Ascending aorta (tissue), 2 donors: ENCODE measurements at regions not wholly inside any gene's neighbourhood (a gene's known extent, or its start where the extent isn't known, plus 50 kb on each side); places are given as distances from the start of the nearest gene placed in this dataset.

Experiments used
- DNase-seq, 2 donors: peaks; one replicate each; pipeline ENCODE4 v3.0.0-alpha.2; 2019; ENCODE audit warnings: low spot score in 2 of 2
- H3K27ac ChIP-seq, 2 donors: fragments of 200-600 bp; sonication (generic); one replicate each; pipeline ENCODE4 v1.5.1; 2016 to 2017; ENCODE audit warnings: mild to moderate bottlenecking in 1 of 2
- H3K27me3 ChIP-seq: fragments of 200-600 bp; sonication (generic); one replicate; pipeline ENCODE4 v1.5.1; 2017
- H3K36me3 ChIP-seq, 2 donors: fragments of 200-600 bp; sonication (generic); one replicate each; pipeline ENCODE4 v1.5.1; 2016
- H3K4me1 ChIP-seq, 2 donors: fragments of 200-600 bp; sonication (generic); one replicate each; pipeline ENCODE4 v1.5.1; 2016 to 2017; ENCODE audit warnings: mild to moderate bottlenecking in 1 of 2
- H3K4me3 ChIP-seq, 2 donors: fragments of 200-600 bp; sonication (generic); one replicate each; pipeline ENCODE4 v1.5.1; 2016 to 2017; ENCODE audit warnings: mild to moderate bottlenecking in 1 of 2
- H3K9me3 ChIP-seq, 2 donors: fragments of 200-600 bp; sonication (generic); one replicate each; pipeline ENCODE4 v1.5.1; 2016
- intact Hi-C: fragments of 100-400 bp; cut with DNase I; formaldehyde crosslinking; loops from one replicate; pipeline ENCODE4 v1.15.1; 2023
- TF ChIP-seq, protein P1 (sequence below), 3 experiments: fragments of 200-600 bp in 2 of 3; fragments of 450-650 bp in 1 of 3; sonication (generic) in 2 of 3; IDR thresholded peaks; one replicate each; pipeline ENCODE4 v1.5.1; 2016 to 2019; ENCODE audit warnings: antibody characterized with exemption in 3 of 3, mild to moderate bottlenecking in 1 of 3, moderate library complexity in 1 of 3

DNA sequence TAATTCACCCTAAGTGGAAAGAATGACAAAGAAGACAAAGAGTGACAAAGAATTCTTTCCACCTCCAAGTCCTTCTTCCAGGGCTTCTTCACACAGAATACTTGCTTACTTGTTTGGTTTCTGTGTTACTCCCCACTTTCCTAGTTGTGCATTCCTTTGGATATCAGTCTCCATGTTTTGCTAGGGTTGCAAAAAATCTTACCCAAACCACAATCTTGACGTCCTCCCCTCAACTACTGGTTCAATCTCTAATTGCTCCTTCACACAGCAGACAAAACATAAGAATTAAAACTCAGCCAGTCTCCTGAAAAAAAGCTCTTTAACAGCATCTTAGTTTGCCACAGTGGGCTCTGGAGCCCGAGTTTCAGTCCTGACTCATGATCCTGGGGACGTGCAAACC lies 297.6 kb upstream of the CHRNA7 start:
- no peak overlapping the region for H3K27ac ChIP-seq
- no peaks in the 10 kb centered on the region for H3K27me3 ChIP-seq
- H3K36me3 ChIP-seq = no peaks in the 10 kb centered on the region
- TF ChIP-seq, protein P1, sequence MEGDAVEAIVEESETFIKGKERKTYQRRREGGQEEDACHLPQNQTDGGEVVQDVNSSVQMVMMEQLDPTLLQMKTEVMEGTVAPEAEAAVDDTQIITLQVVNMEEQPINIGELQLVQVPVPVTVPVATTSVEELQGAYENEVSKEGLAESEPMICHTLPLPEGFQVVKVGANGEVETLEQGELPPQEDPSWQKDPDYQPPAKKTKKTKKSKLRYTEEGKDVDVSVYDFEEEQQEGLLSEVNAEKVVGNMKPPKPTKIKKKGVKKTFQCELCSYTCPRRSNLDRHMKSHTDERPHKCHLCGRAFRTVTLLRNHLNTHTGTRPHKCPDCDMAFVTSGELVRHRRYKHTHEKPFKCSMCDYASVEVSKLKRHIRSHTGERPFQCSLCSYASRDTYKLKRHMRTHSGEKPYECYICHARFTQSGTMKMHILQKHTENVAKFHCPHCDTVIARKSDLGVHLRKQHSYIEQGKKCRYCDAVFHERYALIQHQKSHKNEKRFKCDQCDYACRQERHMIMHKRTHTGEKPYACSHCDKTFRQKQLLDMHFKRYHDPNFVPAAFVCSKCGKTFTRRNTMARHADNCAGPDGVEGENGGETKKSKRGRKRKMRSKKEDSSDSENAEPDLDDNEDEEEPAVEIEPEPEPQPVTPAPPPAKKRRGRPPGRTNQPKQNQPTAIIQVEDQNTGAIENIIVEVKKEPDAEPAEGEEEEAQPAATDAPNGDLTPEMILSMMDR (IDR thresholded peaks at IDR 0.05) = no peak
- no peak for DNase-seq
- no peaks in the 10 kb centered on the region for H3K4me1 ChIP-seq
- peaks cover 0 to 3% of the 10 kb centered on the region in 2 donors for H3K9me3 ChIP-seq
- H3K4me3 ChIP-seq = no peak overlapping the region
- intact Hi-C loops = no loop called here

DNA sequence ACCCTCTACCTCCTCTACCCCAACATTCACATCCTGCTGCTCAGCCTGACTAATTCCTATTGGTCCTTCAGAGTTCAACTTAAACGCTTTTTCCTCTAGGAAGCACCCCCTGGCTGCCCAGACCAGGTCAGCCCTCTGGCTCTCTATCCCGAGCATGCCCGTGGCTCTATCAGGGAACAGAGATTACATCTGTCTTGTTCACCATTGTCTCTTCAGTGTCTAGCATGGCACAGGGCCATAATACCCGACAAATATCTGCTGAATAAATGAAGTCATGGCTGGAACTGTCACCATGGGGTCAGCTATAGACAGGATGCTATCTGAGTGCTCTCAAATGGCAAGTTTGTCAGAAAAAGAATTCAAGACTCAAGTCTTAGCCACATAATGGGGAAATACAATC lies 296.9 kb upstream of the CHRNA7 start:
- TF ChIP-seq, protein P1 (IDR thresholded peaks at IDR 0.05) = no peak
- Histone ChIP-seq H3K4me3 (no peak overlapping the region), H3K9me3 (peaks cover 0 to 3% of the 10 kb centered on the region in 2 donors), H3K4me1 (no peaks in the 10 kb centered on the region), H3K27ac (no peak overlapping the region), H3K27me3 (no peaks in the 10 kb centered on the region), H3K36me3 (no peaks in the 10 kb centered on the region)
- no peak for DNase-seq
- intact Hi-C loops = no loop called here

DNA sequence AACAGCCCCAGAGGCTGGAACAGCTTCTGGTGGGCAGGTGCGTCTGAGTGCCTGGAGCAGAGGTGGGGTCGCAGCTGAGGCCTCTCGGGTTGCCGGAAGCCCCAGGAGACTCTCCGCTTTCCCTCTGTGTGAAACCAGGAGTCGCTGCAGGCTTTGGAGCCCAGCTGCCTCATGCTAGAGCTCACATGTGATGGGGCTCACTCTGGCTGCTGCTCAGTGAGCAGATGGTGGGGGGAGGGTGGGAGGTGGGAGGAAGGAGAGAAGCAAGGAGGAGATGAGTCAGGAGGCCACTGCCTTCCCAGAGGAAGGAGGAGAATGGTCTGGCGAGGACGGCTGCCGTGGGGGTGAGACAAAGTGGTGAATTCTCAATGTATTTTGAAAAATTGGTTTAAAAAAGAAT lies 290.1 kb upstream of the CHRNA7 start:
- Histone ChIP-seq H3K4me3 (no peak overlapping the region), H3K27me3 (no peaks in the 10 kb centered on the region), H3K4me1 (no peaks in the 10 kb centered on the region), H3K9me3 (peaks cover 0 to 19% of the 10 kb centered on the region in 2 donors), H3K27ac (no peak overlapping the region), H3K36me3 (no peaks in the 10 kb centered on the region)
- DNase-seq = no peak
- TF ChIP-seq, protein P1 (IDR thresholded peaks at IDR 0.05) = no peak
- intact Hi-C loops = no loop called here

DNA sequence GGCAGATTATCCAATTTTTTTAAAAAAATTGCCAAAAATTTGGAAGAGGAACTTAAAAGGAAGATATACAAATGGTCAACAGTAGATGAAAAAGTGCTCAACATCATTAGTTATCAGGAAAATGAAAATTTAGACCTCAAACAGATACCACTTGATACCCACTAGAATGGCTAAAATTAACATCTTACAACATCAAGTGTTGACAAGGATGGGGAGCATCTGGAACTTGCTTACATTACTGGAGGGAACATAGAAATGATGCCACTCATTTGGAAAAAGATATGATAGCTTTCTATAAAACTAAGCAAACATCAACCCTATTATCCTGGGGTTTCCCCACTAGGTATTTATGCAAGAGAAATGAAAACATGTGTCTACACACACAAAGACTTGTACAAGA lies 284.5 kb upstream of the CHRNA7 start:
- intact Hi-C loops = no loop called here
- Histone ChIP-seq H3K9me3 (peaks cover 0 to 43% of the 10 kb centered on the region in 2 donors), H3K36me3 (no peaks in the 10 kb centered on the region), H3K4me3 (no peak overlapping the region), H3K27ac (no peak overlapping the region), H3K4me1 (no peaks in the 10 kb centered on the region), H3K27me3 (no peaks in the 10 kb centered on the region)
- no peak for DNase-seq
- TF ChIP-seq, protein P1 (IDR thresholded peaks at IDR 0.05) = no peak

DNA sequence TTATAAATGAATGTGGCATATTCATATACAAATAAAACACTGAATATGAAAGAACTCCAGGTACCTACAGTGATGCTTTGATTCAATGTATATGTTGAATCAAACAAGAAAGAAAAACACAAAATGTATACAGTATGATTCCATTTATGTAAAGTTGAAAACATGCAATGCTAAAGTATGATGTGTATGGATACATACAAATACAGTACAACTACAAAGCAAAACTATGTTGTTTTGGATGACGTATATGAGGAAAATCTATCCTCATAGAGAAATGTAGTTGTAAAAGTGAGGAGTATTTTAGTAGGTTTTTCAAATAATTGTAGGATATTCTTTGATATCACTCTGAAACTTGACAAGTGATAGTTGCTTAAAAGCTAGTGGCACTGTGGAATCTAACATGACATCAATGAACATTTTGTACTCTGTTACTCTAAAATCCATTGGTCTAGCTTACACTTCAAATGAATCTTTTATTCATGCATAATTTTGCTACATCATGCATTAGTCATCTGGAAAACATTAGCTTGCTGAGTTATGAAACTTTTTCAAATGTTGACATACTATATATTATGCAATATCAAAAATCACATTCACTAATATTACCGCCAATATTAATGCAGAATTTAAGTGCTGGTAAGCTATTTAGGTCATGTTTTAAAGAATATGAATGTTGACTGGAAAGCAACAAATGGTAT lies 278.1 kb upstream of the CHRNA7 start:
- Histone ChIP-seq H3K36me3 (no peaks in the 10 kb centered on the region), H3K27me3 (no peaks in the 10 kb centered on the region), H3K27ac (no peak overlapping the region), H3K4me1 (no peaks in the 10 kb centered on the region), H3K4me3 (no peak overlapping the region), H3K9me3 (peaks cover 0 to 10% of the 10 kb centered on the region in 2 donors)
- intact Hi-C loops = no loop called here
- DNase-seq = no peak
- TF ChIP-seq, protein P1 (IDR thresholded peaks at IDR 0.05) = no peak

DNA sequence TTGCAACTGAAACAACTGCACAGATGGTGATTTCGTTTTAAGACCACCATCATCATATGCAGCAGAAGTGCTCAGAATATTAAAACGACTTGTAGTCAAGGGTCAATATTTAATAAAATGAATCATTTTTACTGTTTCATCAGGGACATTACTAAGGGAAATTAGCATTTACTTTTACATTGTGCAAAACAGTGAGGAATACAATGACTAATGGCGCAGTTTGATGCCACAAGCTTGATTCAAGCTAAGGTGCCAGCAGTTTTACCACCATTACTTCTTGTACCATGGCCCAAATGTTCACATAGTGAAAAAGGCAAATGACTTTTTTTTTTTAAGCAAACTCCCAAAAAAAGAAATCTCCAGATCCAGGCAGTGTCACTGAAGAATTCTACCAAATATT lies 277.4 kb upstream of the CHRNA7 start:
- intact Hi-C loops = no loop called here
- Histone ChIP-seq H3K27ac (no peak overlapping the region), H3K36me3 (no peaks in the 10 kb centered on the region), H3K4me3 (no peak overlapping the region), H3K27me3 (no peaks in the 10 kb centered on the region), H3K4me1 (no peaks in the 10 kb centered on the region), H3K9me3 (peaks cover 0 to 10% of the 10 kb centered on the region in 2 donors)
- DNase-seq = no peak
- TF ChIP-seq, protein P1 (IDR thresholded peaks at IDR 0.05) = no peak
